Left ventricle myocardium inferior (tissue), 1 donor: ENCODE measurements at regions not wholly inside any gene's neighbourhood (a gene's known extent, or its start where the extent isn't known, plus 50 kb on each side); places are given as distances from the start of the nearest gene placed in this dataset.

Source experiments
- DNase-seq: peaks from one replicate; pipeline ENCODE4 v3.0.0-alpha.2; 2020
- H3K27ac ChIP-seq: fragments of 200-600 bp; replicated peaks from 2 replicates; pipeline ENCODE4 v1.8.0; 2021
- H3K27me3 ChIP-seq: fragments of 200-600 bp; 2 replicates; pipeline ENCODE4 v1.8.0; 2021; ENCODE audit warnings: low read depth
- H3K36me3 ChIP-seq: fragments of 200-600 bp; 2 replicates; pipeline ENCODE4 v1.8.0; 2021
- H3K4me1 ChIP-seq: fragments of 200-600 bp; 2 replicates; pipeline ENCODE4 v1.8.0; 2021
- H3K4me3 ChIP-seq: fragments of 200-600 bp; 2 replicates; pipeline ENCODE4 v1.8.0; 2021; ENCODE audit warnings: mild to moderate bottlenecking, moderate library complexity
- H3K9me3 ChIP-seq: fragments of 200-600 bp; replicated peaks from 2 replicates; pipeline ENCODE4 v1.8.0; 2021
- intact Hi-C: fragments of 100-400 bp; cut with micrococcal nuclease; formaldehyde crosslinking; loops from one replicate; pipeline ENCODE4 v1.11.0; 2022
- TF ChIP-seq, protein P1 (sequence below): fragments of 200-600 bp; IDR thresholded peaks from 2 replicates; pipeline ENCODE4 v1.8.0; 2021; ENCODE audit warnings: antibody characterized with exemption, mild to moderate bottlenecking, borderline replicate concordance
- donor health status: DM: no; HTN: yes; CAD: no; lungs with severe emphysema.

DNA sequence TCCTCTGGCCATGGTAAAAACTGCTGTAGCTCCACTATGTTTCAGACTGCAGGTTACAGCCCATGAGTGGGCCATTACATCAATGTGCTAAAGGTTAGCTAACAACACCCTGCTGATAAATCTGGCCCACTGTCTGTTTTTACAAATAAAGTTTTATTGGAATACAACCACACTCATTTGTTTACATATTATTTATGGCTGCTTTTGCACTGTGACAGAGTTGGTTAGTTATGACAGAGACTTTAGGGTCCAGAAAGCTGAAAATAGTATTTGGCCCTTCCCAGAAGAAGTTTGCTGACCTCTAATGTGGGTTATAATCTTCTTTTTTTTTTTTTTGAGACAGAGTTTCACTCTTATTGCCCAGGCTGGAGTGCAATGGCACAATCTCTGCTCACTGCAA is 134.2 kb upstream of the PWP1 start:
- no peaks in the 10 kb centered on the region for H3K27me3 ChIP-seq
- intact Hi-C loops = no loop called here
- peaks cover 4% of the 10 kb centered on the region for H3K36me3 ChIP-seq

DNA sequence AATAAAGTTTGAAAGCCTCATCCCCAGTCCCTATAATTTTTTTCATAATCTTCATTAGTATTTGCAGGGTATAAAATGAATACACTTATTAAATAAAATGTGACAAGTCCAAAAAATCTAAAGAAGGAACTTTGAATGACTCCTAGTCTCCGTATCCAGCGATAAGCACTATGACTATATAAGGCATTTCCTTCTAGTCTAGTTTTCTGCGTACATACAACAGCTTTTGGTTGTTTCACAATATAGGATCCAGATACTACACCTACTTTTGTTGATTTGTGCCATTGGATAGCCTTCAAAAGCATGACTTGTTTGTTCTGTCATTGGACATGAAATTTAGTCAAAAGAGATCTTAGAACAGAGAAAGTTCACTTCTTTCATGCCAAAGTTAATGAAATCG is 133.3 kb upstream of the PWP1 start:
- no peak overlapping the region for H3K4me3 ChIP-seq
- TF ChIP-seq, protein P1, sequence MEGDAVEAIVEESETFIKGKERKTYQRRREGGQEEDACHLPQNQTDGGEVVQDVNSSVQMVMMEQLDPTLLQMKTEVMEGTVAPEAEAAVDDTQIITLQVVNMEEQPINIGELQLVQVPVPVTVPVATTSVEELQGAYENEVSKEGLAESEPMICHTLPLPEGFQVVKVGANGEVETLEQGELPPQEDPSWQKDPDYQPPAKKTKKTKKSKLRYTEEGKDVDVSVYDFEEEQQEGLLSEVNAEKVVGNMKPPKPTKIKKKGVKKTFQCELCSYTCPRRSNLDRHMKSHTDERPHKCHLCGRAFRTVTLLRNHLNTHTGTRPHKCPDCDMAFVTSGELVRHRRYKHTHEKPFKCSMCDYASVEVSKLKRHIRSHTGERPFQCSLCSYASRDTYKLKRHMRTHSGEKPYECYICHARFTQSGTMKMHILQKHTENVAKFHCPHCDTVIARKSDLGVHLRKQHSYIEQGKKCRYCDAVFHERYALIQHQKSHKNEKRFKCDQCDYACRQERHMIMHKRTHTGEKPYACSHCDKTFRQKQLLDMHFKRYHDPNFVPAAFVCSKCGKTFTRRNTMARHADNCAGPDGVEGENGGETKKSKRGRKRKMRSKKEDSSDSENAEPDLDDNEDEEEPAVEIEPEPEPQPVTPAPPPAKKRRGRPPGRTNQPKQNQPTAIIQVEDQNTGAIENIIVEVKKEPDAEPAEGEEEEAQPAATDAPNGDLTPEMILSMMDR = no peak
- intact Hi-C loops = no loop called here
- H3K27ac ChIP-seq = no peak overlapping the region
- H3K36me3 ChIP-seq = peaks cover 4% of the 10 kb centered on the region
- DNase-seq = no peak
- no peaks in the 10 kb centered on the region for H3K4me1 ChIP-seq
- H3K27me3 ChIP-seq = no peaks in the 10 kb centered on the region
- peaks cover 14% of the 10 kb centered on the region for H3K9me3 ChIP-seq

More for the DNA sequence above, 134.2 kb upstream of the PWP1 start:
- Histone ChIP-seq H3K27ac (no peak overlapping the region), H3K4me3 (no peak overlapping the region), H3K9me3 (peaks cover 14% of the 10 kb centered on the region), H3K4me1 (no peaks in the 10 kb centered on the region)
- DNase-seq = no peak
- TF ChIP-seq, protein P1 = no peak

DNA sequence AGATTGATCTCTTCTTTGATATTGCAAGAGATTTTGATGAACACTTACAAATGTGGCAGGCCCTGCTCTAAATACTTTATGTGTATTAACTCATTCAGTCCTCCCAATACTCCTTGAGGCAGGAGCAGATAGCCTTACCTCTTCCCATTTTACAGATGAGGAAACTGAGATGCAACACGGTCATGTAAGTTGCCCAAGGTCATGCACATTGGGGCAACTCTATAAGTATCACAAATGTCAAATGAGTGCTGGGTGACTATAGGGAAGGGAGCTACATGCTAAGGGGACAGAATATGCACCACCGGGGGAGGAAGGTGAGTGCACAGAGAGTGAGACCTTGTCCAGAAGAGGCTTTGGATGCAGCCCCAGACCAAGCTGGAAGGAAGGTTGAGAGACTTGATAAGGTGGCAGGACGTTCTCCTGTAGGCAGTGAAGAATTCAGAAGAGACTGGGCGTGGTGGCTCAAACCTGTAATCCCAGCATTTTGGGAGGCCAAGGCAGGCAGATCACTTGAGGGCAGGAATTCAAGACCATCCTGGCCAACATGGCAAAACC is 132.3 kb upstream of the PWP1 start:
- no peak for DNase-seq
- H3K9me3 ChIP-seq = peaks cover 14% of the 10 kb centered on the region
- peaks cover 4% of the 10 kb centered on the region for H3K36me3 ChIP-seq
- no peaks in the 10 kb centered on the region for H3K27me3 ChIP-seq
- no peak overlapping the region for H3K4me3 ChIP-seq
- H3K4me1 ChIP-seq = no peaks in the 10 kb centered on the region
- intact Hi-C loops = no loop called here
- no peak overlapping the region for H3K27ac ChIP-seq
- TF ChIP-seq, protein P1 = no peak

DNA sequence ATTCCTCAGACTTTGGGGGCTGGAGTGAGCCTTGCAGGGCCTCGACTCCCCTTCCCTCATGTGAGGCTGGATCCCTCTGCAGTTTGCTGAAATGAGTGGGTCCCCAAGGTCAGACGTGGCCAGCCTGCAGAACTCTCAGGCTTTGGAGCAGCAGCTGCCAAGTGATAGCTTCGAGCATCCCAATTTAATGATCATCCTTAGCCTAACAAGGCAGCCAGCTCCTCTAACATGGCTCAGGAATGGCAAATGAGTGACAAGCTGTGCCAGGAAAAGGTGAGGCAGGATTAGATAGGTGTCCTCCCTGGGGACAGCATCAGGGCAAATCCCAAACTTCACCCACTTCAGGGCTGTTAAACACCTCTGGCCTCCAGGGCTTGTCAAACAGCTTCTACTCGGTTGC is 130.7 kb upstream of the PWP1 start:
- intact Hi-C loops = no loop called here
- peaks cover 1% of the 10 kb centered on the region for H3K9me3 ChIP-seq
- no peak for DNase-seq

DNA sequence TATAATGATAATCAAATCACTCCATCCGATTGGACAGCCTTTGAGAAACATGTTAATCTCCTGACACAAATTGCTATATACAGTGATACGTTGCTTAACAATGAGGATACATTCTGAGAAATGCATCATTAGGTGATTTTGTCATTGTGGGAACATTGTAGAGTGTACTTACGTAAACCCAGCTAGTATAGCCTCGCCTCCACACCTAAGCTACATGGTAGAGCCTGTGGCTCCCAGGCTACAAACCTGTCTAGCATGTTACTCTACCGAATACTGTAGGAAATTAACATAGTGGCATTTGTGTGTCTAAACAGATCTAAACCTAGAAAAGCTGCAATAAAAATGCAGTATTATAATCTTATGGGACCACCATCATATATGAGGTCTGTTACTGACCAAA is 128.6 kb upstream of the PWP1 start:
- H3K4me3 ChIP-seq = no peak overlapping the region
- intact Hi-C loops = no loop called here
- no peak for DNase-seq
- H3K36me3 ChIP-seq = no peaks in the 10 kb centered on the region
- H3K27ac ChIP-seq = no peak overlapping the region
- H3K4me1 ChIP-seq = no peaks in the 10 kb centered on the region
- no peaks in the 10 kb centered on the region for H3K9me3 ChIP-seq
- H3K27me3 ChIP-seq = no peaks in the 10 kb centered on the region
- TF ChIP-seq, protein P1 = no peak

More for the DNA sequence above, 130.7 kb upstream of the PWP1 start:
- Histone ChIP-seq H3K4me1 (no peaks in the 10 kb centered on the region), H3K27me3 (no peaks in the 10 kb centered on the region), H3K27ac (no peak overlapping the region), H3K36me3 (no peaks in the 10 kb centered on the region), H3K4me3 (no peak overlapping the region)
- TF ChIP-seq, protein P1 = no peak
